ENCODE measurements at regions not wholly inside any gene's neighbourhood (a gene's known extent, or its start where the extent isn't known, plus 50 kb on each side); places are given as distances from the start of the nearest gene placed in this dataset.

- no peak for DNase-seq
These were observed 677.0 kb upstream of the KLF4 start for GRCh38 chr9:108166519-108166918.

DNA sequence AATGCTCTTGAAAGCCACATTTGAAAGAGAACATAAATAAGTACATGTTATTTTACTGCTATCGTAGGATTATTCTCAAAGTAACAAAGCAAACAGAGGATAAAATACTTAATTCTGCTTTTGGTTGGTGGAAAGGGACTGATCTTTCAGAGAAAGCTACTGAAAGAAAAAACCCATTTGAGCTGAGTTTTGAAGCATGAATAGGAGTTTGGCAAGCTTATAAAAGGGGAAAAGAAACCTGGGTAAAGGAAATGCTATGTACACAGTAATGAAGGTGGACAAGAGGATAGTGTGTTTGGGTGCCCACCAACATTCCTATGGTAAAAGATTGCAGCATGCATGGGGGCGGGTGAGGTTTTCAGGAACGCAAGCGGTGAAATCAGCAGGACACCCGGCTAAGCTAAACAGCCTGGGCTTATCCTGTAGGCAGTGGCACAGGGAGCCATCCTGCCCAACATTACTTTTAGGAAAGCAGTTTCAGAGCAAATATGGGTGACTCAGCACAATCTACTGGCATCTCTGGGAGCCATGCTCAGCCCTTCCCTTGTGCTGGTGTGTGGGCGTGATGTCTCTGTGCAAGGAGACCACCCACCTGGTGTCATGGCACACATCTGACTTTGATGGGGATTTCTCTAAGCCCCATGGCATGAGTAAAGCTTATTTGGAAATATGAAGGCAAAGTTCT is 673.9 kb upstream of the KLF4 start:
- DNase-seq = no peak

DNA sequence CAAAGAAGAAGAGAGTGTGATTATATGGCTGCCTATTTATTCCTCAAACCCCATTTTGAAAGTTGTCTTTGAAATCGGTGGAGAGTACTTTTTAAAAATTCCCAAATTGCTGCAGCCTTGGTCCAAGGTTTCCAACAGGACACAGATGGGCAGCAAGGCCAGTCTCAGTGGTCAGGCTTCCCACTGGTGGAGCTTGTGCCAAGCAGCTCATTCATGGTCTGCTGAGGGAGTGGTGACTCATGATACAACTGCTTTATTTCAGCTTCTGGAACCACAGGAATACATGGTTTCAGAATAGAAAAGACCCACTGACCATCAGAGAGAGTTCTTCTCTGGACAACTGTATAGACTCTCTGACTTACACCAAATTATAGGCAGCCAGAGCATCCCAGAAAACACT is 673.1 kb upstream of the KLF4 start:
- no peak for DNase-seq

GRCh38 chr9:108161503-108161902 is 671.9 kb upstream of the KLF4 start:
- DNase-seq = no peak

GRCh38 chr9:108160706-108161355 is 671.3 kb upstream of the KLF4 start:
- no peak for DNase-seq

DNA sequence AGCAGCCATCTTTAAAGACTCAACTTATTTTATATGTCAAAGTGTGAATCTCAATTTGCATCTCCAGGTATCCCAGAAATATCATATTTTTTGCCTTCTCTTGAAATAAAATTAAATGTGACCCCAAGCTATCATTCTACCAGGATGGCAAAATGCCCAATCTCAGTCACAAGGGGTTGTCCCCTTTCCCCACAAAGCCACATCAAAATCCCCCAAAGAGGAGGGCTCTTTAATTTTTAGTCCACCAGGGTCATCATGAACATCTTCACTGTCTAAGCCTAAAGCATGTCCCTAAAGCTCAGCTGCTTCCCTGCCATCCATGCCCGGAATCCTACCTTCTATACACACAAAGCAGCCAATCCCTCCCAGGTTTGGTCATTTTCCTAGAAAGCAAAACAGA is 670.5 kb upstream of the KLF4 start:
- no peak for DNase-seq

GRCh38 chr9:108158236-108158995 is 668.8 kb upstream of the KLF4 start:
- no peak for DNase-seq

- no peak for DNase-seq
These were observed 666.9 kb upstream of the KLF4 start for GRCh38 chr9:108156270-108156998.

GRCh38 chr9:108153416-108153815 is 663.8 kb upstream of the KLF4 start:
- no peak for DNase-seq

DNA sequence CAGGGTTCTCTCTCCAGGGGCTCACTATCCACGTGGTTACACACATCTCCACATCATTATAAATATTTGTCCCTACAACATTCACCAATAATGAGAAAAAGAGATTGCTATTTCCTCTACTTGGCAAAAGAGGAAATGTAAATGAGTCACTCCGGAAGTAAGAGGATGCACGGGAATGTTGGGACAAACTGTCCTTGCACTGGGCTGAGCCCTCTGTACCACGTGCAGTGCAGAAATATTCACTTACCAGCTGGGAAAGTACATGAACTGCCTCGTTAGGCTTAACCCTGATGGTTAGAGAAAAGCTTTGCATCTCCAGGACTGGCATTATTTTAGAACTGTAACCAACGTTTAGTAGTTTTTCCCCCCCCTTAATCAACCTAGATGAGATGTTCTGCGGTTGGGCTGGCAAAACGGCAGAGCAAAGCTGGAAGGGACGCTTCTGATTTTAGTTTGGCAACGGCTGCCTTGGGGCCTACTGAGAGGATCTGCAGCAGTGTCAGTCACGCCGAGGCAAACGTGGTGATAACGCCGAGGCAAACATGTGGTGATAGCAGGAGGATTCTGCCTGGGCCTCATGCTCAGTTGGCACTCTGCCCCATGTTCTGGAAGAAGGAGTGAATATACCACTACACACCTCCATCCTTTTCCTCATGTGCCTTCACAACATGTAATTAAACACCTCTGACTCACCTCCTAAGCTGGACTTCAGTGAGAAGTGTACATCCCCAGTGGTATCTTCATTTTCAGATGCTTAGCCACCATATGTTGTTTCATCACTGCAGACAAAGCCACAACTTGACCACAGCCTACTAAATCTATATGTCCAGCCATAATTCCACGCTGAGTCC is 661.4 kb upstream of the KLF4 start:
- DNase-seq = no peak

- no peak for DNase-seq
These were observed 659.8 kb upstream of the KLF4 start for GRCh38 chr9:108149326-108149725.

GRCh38 chr9:108142504-108143201 is 653.1 kb upstream of the KLF4 start:
- no peak for DNase-seq

GRCh38 chr9:108142142-108142503 is 652.6 kb upstream of the KLF4 start:
- DNase-seq = no peak

- DNase-seq = no peak
These were observed 650.3 kb upstream of the KLF4 start for GRCh38 chr9:108139900-108140299.

DNA sequence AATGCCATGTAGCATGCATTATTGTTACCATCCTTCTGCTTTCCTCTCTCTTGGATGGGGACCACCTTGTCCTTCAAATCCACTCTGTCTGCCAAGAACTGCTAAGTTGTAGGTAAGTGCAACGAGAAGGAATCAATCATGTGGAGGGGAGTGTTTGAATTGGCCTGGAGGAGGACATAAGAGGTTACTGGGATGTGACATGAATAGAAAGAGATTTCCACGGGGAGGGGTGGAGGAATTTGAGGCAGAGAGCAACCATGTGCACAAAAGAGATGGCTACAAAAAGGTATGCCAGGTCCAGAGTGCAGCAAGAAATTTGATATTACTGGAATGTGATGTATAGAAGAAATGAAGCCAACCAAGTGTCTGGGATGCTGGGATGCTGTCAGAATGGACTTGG is 648.9 kb upstream of the KLF4 start:
- no peak for DNase-seq

- DNase-seq = no peak
These were observed 647.1 kb upstream of the KLF4 start for GRCh38 chr9:108136656-108137055.

GRCh38 chr9:108134486-108135128 is 645.0 kb upstream of the KLF4 start:
- no peak for DNase-seq

DNA sequence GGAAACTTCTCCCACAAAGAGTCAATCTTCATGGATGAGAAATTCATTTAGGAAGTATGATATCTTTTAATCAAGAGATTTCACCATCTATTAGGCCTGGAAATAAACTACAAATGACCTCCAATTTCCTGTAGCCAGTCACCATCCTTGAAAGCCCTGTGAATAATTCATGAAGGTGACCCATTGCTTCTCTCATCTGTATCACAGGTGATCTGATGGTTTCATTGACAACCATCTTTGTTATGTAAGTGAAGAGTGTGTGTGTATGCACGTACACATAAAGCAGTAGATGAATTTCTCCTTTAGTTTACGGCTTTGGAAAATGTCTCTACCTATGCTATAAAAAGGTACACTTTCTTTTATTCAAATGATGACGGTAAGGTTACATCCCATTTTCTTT is 644.1 kb upstream of the KLF4 start:
- DNase-seq = no peak

DNA sequence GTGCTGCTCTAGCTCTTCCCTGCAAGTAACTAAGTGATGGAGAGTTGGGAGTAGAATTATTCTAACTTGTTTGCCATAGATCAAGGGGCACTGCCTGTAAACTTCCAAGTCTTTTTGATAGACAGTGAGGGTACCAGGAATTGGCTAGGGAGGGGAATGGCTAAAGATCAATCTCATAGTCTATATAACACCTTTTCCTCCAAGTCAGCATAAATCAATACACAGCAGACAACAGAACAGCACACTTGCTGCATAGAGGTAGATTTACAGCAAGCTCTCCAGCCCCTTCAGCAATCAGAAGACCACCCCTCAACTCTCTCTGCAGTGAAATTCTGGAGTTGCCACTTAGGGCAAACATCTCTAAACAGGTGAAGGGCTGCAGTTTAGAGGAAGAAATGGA is 643.5 kb upstream of the KLF4 start:
- no peak for DNase-seq

- no peak for DNase-seq
These were observed 641.3 kb upstream of the KLF4 start for GRCh38 chr9:108130905-108131304.

DNA sequence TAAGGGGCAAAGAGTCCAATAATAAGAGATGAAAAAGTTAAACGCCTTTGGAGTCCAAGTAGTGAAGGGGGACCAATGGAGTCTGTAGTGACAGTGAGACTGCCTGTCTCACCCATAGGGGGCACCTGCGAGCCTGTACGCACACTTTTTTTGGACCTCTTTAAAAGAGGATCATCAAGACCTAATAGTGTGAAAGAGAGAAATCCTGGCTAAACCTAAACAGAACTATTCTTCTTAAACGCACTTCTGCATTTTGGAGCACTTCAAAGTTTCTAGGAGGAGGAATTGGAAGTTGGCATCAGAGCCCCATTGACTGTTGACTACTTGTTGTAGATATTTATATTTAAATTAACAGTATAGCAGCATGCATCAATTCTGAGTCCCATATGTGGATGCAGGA is 636.1 kb upstream of the KLF4 start:
- no peak for DNase-seq
